NT2/D1 (cell line): ENCODE measurements at regions not wholly inside any gene's neighbourhood (a gene's known extent, or its start where the extent isn't known, plus 50 kb on each side); places are given as distances from the start of the nearest gene placed in this dataset.

ENCODE experiments used
- DNase-seq: peaks from one replicate; pipeline ENCODE4 v3.0.0-alpha.2; 2011; ENCODE audit warnings: low read depth, low spot score
- H3K27me3 ChIP-seq: 2 replicates; pipeline ENCODE4 v1.6.0; 2011; ENCODE audit warnings: mild to moderate bottlenecking; ENCODE audit not compliant: insufficient read length, insufficient read depth
- H3K36me3 ChIP-seq: 2 replicates; pipeline ENCODE4 v1.6.1; 2011; ENCODE audit warnings: mild to moderate bottlenecking, low read length, mixed read lengths; ENCODE audit not compliant: insufficient read depth, insufficient read length
- H3K4me1 ChIP-seq: 2 replicates; pipeline ENCODE4 v1.5.1; 2011; ENCODE audit not compliant: insufficient read depth, insufficient read length
- H3K4me3 ChIP-seq: 2 replicates; pipeline ENCODE4 v1.5.1; 2011; ENCODE audit warnings: low read depth; ENCODE audit not compliant: insufficient read length
- H3K9ac ChIP-seq: 2 replicates; pipeline ENCODE4 v1.6.0; 2011; ENCODE audit warnings: low read depth; ENCODE audit not compliant: insufficient read length
- H3K9me3 ChIP-seq: 2 replicates; pipeline ENCODE4 v1.5.1; 2011; ENCODE audit warnings: mild to moderate bottlenecking, low read length; ENCODE audit not compliant: insufficient read depth
- SUZ12 ChIP-seq: IDR thresholded peaks from 2 replicates; pipeline ENCODE4 v1.6.1; 2011; ENCODE audit not compliant: insufficient read length, insufficient read depth; ENCODE audit errors: extremely low read depth
- YY1 ChIP-seq: IDR thresholded peaks from 2 replicates; pipeline ENCODE4 v1.6.1; 2011; ENCODE audit not compliant: insufficient read length, insufficient read depth
- ZNF274 ChIP-seq: IDR thresholded peaks from 2 replicates; pipeline ENCODE4 v1.6.1; 2011; ENCODE audit warnings: mild to moderate bottlenecking, low read depth, low read length

DNA sequence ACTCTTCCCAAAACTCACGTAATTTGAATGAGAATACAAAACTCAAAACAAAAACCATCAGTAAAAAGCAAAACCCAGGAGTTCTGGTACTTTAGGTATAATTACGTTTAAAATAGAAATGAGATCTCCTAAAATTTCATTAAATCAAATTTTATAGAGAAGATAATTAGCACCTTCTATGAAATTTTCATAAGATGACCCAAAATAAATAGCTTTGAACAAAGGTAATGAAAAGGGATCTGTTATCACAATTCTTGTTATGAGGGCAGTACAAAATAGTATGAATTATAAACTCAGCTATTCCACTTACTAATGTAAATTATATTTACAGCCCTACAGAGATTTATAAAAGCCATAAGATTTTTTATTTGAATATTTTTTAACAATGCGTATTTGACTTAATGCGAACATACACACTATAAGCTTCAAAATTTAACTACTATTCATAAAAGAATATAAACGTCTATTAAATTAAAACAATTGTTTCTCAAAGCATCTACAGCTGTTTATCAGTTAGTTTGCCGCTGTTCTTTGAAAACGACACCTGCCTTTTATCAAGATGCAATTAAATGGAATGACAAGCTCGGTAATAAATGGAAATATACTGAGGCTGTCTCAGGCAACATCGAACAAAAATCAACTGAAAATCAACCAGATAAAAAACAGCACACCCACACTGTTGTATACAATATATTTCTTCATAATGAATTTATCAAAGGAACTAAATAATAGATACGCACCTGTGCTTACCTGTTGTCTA, 63.8 kb downstream of the KCNRG start:
- no peaks in the 10 kb centered on the region for H3K36me3 ChIP-seq
- H3K9ac ChIP-seq = no peak overlapping the region
- H3K9me3 ChIP-seq = no peaks in the 10 kb centered on the region
- H3K4me1 ChIP-seq = no peaks in the 10 kb centered on the region
- DNase-seq = no peak
- H3K4me3 ChIP-seq = no peak overlapping the region
- TF ChIP-seq SUZ12 (no peak), YY1 (no peak), ZNF274 (no peak)
- H3K27me3 ChIP-seq = no peaks in the 10 kb centered on the region

GRCh38 chr13:50079655-50080202, 64.5 kb downstream of the KCNRG start:
- no peak for TF ChIP-seq SUZ12
- no peak for TF ChIP-seq YY1
- TF ChIP-seq ZNF274 = no peak
- no peaks in the 10 kb centered on the region for H3K36me3 ChIP-seq
- H3K9ac ChIP-seq = no peak overlapping the region
- H3K4me1 ChIP-seq = no peaks in the 10 kb centered on the region
- no peaks in the 10 kb centered on the region for H3K27me3 ChIP-seq
- H3K9me3 ChIP-seq = no peaks in the 10 kb centered on the region
- DNase-seq = no peak
- H3K4me3 ChIP-seq = peak overlapping the region; percentile 56

DNA sequence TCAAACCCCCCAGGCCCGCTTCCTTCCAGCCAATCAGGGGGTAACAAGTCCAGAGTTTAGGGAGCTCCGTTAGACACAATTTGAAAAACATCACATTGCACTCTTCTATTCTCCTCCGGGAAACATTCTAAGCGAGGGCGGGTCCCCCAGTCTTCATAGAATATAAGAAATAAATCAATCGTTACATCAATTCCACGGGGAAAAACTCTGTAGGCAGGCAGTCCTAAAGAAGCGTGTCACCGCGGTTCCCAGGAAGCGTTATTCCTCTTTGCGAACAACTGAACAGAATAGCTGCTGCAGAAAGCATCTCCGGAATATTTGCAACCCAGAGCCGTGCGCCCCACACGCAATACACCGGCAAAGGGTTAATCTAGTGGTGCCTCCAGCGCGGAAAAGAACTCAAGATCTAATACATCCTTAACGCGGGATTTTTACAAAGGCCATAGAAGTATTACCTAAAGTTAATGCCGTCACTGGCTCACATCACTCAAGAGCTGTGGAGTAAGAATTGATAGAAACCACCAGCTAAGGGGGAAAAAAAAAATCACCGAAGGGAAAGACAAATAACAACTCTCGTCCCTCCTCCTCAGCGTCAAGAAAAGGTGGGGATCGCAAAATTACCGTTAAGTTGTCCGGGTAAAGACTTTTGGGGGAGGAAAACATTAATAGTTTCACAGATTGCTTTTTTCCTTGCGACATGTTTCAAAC, 65.1 kb downstream of the KCNRG start:
- H3K4me3 ChIP-seq = peak overlapping the region; percentile 56
- peak overlapping the region; percentile 64 for H3K9ac ChIP-seq
- H3K4me1 ChIP-seq = no peaks in the 10 kb centered on the region
- TF ChIP-seq SUZ12 = no peak
- TF ChIP-seq YY1 = no peak
- TF ChIP-seq ZNF274 = no peak
- DNase-seq = no peak
- H3K36me3 ChIP-seq = no peaks in the 10 kb centered on the region
- no peaks in the 10 kb centered on the region for H3K27me3 ChIP-seq
- H3K9me3 ChIP-seq = no peaks in the 10 kb centered on the region

DNA sequence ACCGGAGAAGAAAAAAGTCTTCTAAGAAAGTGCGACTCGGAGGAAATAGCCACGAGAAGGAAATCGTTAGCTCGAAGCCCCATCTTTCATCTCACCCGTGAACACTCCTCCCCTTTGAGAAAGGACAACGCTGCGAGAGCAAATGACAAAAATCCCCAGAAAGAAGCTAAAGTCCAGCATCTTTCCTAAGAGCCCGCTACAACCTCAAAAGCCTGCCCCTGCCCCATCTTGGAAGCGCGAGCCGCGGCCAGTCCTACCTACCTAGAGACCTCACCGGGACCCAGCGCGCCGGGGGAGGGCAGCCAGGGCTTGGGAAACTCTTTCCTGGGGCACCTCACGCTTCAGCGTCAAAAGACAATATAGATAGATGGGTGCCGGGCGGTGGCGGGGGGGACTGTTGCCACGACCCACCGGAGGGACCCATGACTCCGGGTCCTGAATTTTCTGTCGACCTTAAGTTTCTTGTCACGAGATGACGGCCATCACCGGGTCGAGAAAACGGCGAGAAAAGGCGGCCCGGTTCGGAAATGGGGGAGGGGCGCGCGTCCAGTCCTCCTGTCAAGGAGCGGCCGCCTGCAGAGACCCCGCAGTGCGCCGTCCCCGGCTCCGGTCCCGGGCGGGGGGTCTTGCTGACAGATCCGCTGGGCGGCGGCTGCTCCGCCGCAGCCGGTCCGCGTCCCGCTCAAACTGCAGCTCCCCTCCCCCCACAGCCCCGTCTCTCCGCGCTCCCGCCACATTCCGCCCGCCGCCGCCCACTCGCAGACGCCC, 65.9 kb downstream of the KCNRG start:
- peak overlapping the region; percentile 56 for H3K4me3 ChIP-seq
- peak overlapping the region; percentile 67 for H3K9ac ChIP-seq
- TF ChIP-seq SUZ12 (no peak), YY1 (no peak), ZNF274 (no peak)
- no peaks in the 10 kb centered on the region for H3K36me3 ChIP-seq
- DNase-seq = no peak
- no peaks in the 10 kb centered on the region for H3K9me3 ChIP-seq
- H3K27me3 ChIP-seq = no peaks in the 10 kb centered on the region
- H3K4me1 ChIP-seq = no peaks in the 10 kb centered on the region

DNA sequence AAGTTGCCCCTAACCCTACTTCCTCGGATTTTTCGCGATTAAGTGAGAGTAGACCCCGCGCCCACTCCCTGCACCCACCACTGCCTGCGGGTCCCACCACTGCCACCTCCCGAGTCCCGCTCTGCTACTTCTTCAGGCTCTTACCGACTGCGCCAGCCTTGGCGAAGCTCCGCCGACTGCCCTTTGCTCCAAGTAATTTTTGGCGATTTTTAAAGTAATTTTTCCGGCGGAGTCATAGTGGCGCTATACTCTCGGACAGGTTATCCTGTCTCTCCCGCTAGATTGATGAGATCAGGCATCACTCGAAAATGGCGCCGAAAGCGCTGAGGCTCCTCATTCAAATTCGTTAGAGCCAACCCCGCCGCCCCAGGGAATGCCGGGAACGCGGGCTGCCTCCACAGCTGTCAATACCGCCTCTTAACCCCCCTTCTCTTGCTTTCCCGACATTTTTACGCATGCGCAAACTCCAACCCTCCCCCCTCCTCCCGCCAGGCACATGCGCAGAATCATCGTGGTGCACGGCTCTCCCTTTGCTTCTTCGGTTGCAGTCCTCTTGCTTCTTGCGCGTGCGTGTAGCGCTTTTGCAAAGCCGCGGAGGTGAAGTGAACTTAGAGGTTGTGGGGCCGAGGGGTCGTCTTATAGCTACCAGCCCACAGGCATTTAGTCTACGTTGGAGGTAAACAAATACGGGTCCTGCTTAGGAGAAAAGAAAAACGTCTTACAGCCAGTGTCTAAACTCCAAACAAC, 66.6 kb downstream of the KCNRG start:
- peak; percentile 92 for DNase-seq
- Histone ChIP-seq H3K9me3 (no peaks in the 10 kb centered on the region), H3K27me3 (no peaks in the 10 kb centered on the region), H3K4me1 (no peaks in the 10 kb centered on the region), H3K36me3 (no peaks in the 10 kb centered on the region), H3K9ac (peak overlapping the region; percentile 67), H3K4me3 (peak overlapping the region; percentile 56)
- TF ChIP-seq ZNF274 (no peak), YY1 (peak; percentile 38)

- Histone ChIP-seq H3K36me3 (no peaks in the 10 kb centered on the region), H3K9me3 (no peaks in the 10 kb centered on the region), H3K27me3 (no peaks in the 10 kb centered on the region), H3K4me3 (peak overlapping the region; percentile 51), H3K9ac (peak overlapping the region; percentile 64), H3K4me1 (no peaks in the 10 kb centered on the region)
- no peak for TF ChIP-seq SUZ12
- TF ChIP-seq YY1 = no peak
- no peak for TF ChIP-seq ZNF274
- DNase-seq = no peak
Measured at GRCh38 chr13:50082426-50083281, 67.4 kb downstream of the KCNRG start.
